T follicular helper cell (primary cell): ENCODE measurements at regions not wholly inside any gene's neighbourhood (a gene's known extent, or its start where the extent isn't known, plus 50 kb on each side); places are given as distances from the start of the nearest gene placed in this dataset.

ENCODE experiments used
- DNase-seq: peaks from one replicate; pipeline ENCODE4 v3.0.0-alpha.2; 2020; ENCODE audit warnings: low read depth

- no peak for DNase-seq
These were observed 200.9 kb upstream of the ZPLD1 start for GRCh38 chr3:102233881-102234280.

- no peak for DNase-seq
These were observed 199.1 kb upstream of the ZPLD1 start for GRCh38 chr3:102235679-102236078.

- DNase-seq = no peak
These were observed 197.6 kb upstream of the ZPLD1 start for GRCh38 chr3:102237181-102237580.

- DNase-seq = no peak
These were observed 197.0 kb upstream of the ZPLD1 start for GRCh38 chr3:102237838-102238237.

- DNase-seq = no peak
These were observed 196.5 kb upstream of the ZPLD1 start for GRCh38 chr3:102238362-102238761.

- DNase-seq = no peak
These were observed 194.1 kb upstream of the ZPLD1 start for GRCh38 chr3:102240720-102241119.

GRCh38 chr3:102248981-102249705 lies 185.7 kb upstream of the ZPLD1 start:
- no peak for DNase-seq

GRCh38 chr3:102255736-102256135 lies 179.1 kb upstream of the ZPLD1 start:
- DNase-seq = no peak

- DNase-seq = no peak
These were observed 176.1 kb upstream of the ZPLD1 start for GRCh38 chr3:102258666-102259227.

- DNase-seq = no peak
These were observed 175.2 kb upstream of the ZPLD1 start for GRCh38 chr3:102259663-102260062.

- DNase-seq = no peak
These were observed 169.1 kb upstream of the ZPLD1 start for GRCh38 chr3:102265720-102266119.

GRCh38 chr3:102269406-102269805 lies 165.4 kb upstream of the ZPLD1 start:
- no peak for DNase-seq

- DNase-seq = no peak
These were observed 144.6 kb upstream of the ZPLD1 start for GRCh38 chr3:102290241-102290640.

- DNase-seq = no peak
These were observed 139.1 kb upstream of the ZPLD1 start for GRCh38 chr3:102295756-102296155.

GRCh38 chr3:102297072-102297658 lies 137.7 kb upstream of the ZPLD1 start:
- DNase-seq = no peak

GRCh38 chr3:102299125-102299877 lies 135.5 kb upstream of the ZPLD1 start:
- DNase-seq = no peak

- DNase-seq = no peak
These were observed 133.5 kb upstream of the ZPLD1 start for GRCh38 chr3:102301155-102301880.

- DNase-seq = no peak
These were observed 132.8 kb upstream of the ZPLD1 start for GRCh38 chr3:102302020-102302419.

GRCh38 chr3:102304550-102304949 lies 130.3 kb upstream of the ZPLD1 start:
- no peak for DNase-seq

GRCh38 chr3:102307442-102307841 lies 127.4 kb upstream of the ZPLD1 start:
- DNase-seq = no peak

- no peak for DNase-seq
These were observed 105.7 kb upstream of the ZPLD1 start for GRCh38 chr3:102329066-102329465.

GRCh38 chr3:102329561-102329960 lies 105.3 kb upstream of the ZPLD1 start:
- no peak for DNase-seq
